ENCODE measurements at regions not wholly inside any gene's neighbourhood (a gene's known extent, or its start where the extent isn't known, plus 50 kb on each side); places are given as distances from the start of the nearest gene placed in this dataset.

- TF ChIP-seq CTCF (IDR thresholded peaks at IDR 0.05) (no peak), ZFX (IDR thresholded peaks at IDR 0.05; ENCODE audit: borderline replicate concordance) (no peak)
- no peak overlapping the region for H3K27ac ChIP-seq
These were observed 462.2 kb downstream of the SETBP1 start for GRCh38 chr18:45142868-45143267.

- TF ChIP-seq ZFX (IDR thresholded peaks at IDR 0.05; ENCODE audit: borderline replicate concordance) (no peak), CTCF (IDR thresholded peaks at IDR 0.05) (no peak)
- H3K27ac ChIP-seq = no peak overlapping the region
These were observed 465.6 kb upstream of the SLC14A2 start for GRCh38 chr18:45149712-45150111.

GRCh38 chr18:45151645-45152044 lies 463.6 kb upstream of the SLC14A2 start:
- no peak for TF ChIP-seq ZFX (IDR thresholded peaks at IDR 0.05; ENCODE audit: borderline replicate concordance)
- TF ChIP-seq CTCF (IDR thresholded peaks at IDR 0.05) = no peak
- no peak overlapping the region for H3K27ac ChIP-seq

GRCh38 chr18:45155526-45155925 lies 459.8 kb upstream of the SLC14A2 start:
- TF ChIP-seq ZFX (IDR thresholded peaks at IDR 0.05; ENCODE audit: borderline replicate concordance) = no peak
- no peak for TF ChIP-seq CTCF (IDR thresholded peaks at IDR 0.05)
- no peak overlapping the region for H3K27ac ChIP-seq

- H3K27ac ChIP-seq = no peak overlapping the region
- TF ChIP-seq CTCF (IDR thresholded peaks at IDR 0.05) = no peak
- no peak for TF ChIP-seq ZFX (IDR thresholded peaks at IDR 0.05; ENCODE audit: borderline replicate concordance)
These were observed 458.3 kb upstream of the SLC14A2 start for GRCh38 chr18:45156946-45157345.

GRCh38 chr18:45157576-45157975 lies 457.7 kb upstream of the SLC14A2 start:
- no peak overlapping the region for H3K27ac ChIP-seq
- no peak for TF ChIP-seq ZFX (IDR thresholded peaks at IDR 0.05; ENCODE audit: borderline replicate concordance)
- TF ChIP-seq CTCF (IDR thresholded peaks at IDR 0.05) = no peak

GRCh38 chr18:45161850-45162249 lies 453.4 kb upstream of the SLC14A2 start:
- H3K27ac ChIP-seq = no peak overlapping the region
- TF ChIP-seq CTCF (IDR thresholded peaks at IDR 0.05) (no peak), ZFX (IDR thresholded peaks at IDR 0.05; ENCODE audit: borderline replicate concordance) (no peak)

All from 22Rv1 (cell line).